IMR-90 (cell line): ENCODE measurements at regions not wholly inside any gene's neighbourhood (a gene's known extent, or its start where the extent isn't known, plus 50 kb on each side); places are given as distances from the start of the nearest gene placed in this dataset.

Experiments used
- ATAC-seq: fragments of 200-7000 bp; cut with Tn5 transposase; 2 replicates; pipeline ENCODE4 v1.9.1; 2020; ENCODE audit warnings: low read depth, mild to moderate bottlenecking, moderate library complexity
- BruUV-seq: library from RNA; stranded (reverse); fragments of 400-500 nt; replicated peaks from 2 replicates; lab custom pipeline; 2021; lab: Mats Ljungman, UMichigan
- CTCF ChIA-PET: fragments of 300-600 bp; formaldehyde crosslinking; extraction: SDS; loops from one replicate; lab custom pipeline; 2021; ENCODE audit warnings: antibody characterized with exemption; lab: Yijun Ruan, JAX
- POLR2A ChIA-PET: fragments of 300-600 bp; sonication (Branson Sonifier 250); formaldehyde crosslinking; loops from one replicate; lab custom pipeline; 2022; ENCODE audit warnings: antibody characterized with exemption; ENCODE audit not compliant: unreplicated experiment; lab: Charles Lee
- DNase-seq: peaks from one replicate; pipeline ENCODE4 v3.0.0; 2013
- H2AFZ ChIP-seq: replicated peaks from 2 replicates; pipeline ENCODE3; 2013; ENCODE audit warnings: low read length, mild to moderate bottlenecking; ENCODE audit not compliant: poor library complexity
- H2AK5ac ChIP-seq: 2 replicates; pipeline ENCODE4 v1.6.1; 2013; ENCODE audit warnings: low read depth, low read length, inconsistent platforms
- H2AK9ac ChIP-seq: replicated peaks from 2 replicates; pipeline ENCODE3; 2013; ENCODE audit warnings: mild to moderate bottlenecking, low read depth, low read length, moderate library complexity; ENCODE audit not compliant: poor library complexity
- H2BK120ac ChIP-seq: 2 replicates; pipeline ENCODE4 v1.6.1; 2013; ENCODE audit warnings: low read depth, low read length, inconsistent platforms
- H2BK15ac ChIP-seq: 3 replicates; pipeline ENCODE4 v1.6.1; 2013; ENCODE audit warnings: low read depth, low read length, inconsistent platforms
- H2BK20ac ChIP-seq: 2 replicates; pipeline ENCODE4 v1.6.1; 2013; ENCODE audit warnings: low read depth, mild to moderate bottlenecking, inconsistent platforms, low read length, moderate library complexity
- H2BK5ac ChIP-seq: 2 replicates; pipeline ENCODE4 v1.6.1; 2013; ENCODE audit warnings: mild to moderate bottlenecking, low read depth, low read length, inconsistent platforms; ENCODE audit not compliant: poor library complexity, severe bottlenecking
- H3K14ac ChIP-seq: replicated peaks from 2 replicates; pipeline ENCODE4 v1.6.1; 2013; ENCODE audit warnings: low read depth, low read length, inconsistent platforms
- H3K18ac ChIP-seq: 2 replicates; pipeline ENCODE4 v1.6.1; 2013; ENCODE audit warnings: low read depth, low read length, control low read depth
- H3K23ac ChIP-seq: 2 replicates; pipeline ENCODE4 v1.6.1; 2013; ENCODE audit warnings: low read depth, low read length, inconsistent platforms
- H3K27ac ChIP-seq: 2 replicates; pipeline ENCODE4 v1.5.1; 2013; ENCODE audit warnings: mild to moderate bottlenecking, control low read depth, low read length; ENCODE audit not compliant: insufficient read depth
- H3K27me3 ChIP-seq: 2 replicates; pipeline ENCODE4 v1.6.1; 2013; ENCODE audit warnings: low read length; ENCODE audit not compliant: control insufficient read depth, insufficient read depth
- H3K36me3 ChIP-seq: 2 replicates; pipeline ENCODE4 v1.6.1; 2013; ENCODE audit warnings: low read length, mixed read lengths; ENCODE audit not compliant: control insufficient read depth, insufficient read depth
- H3K4ac ChIP-seq: 2 replicates; pipeline ENCODE4 v1.6.1; 2013; ENCODE audit warnings: low read depth, low read length, inconsistent platforms
- H3K4me1 ChIP-seq: 2 replicates; pipeline ENCODE4 v1.6.1; 2013; ENCODE audit warnings: low read length, mixed read lengths; ENCODE audit not compliant: control insufficient read depth, insufficient read depth
- H3K4me2 ChIP-seq: 2 replicates; pipeline ENCODE4 v1.6.1; 2013; ENCODE audit warnings: low read depth, mild to moderate bottlenecking, control low read depth, low read length, moderate library complexity
- H3K4me3 ChIP-seq: 2 replicates; pipeline ENCODE4 v1.5.1; 2013; ENCODE audit warnings: low read depth, mild to moderate bottlenecking, control low read depth, low read length, moderate library complexity; ENCODE audit not compliant: insufficient read depth
- H3K56ac ChIP-seq: 2 replicates; pipeline ENCODE4 v1.6.1; 2013; ENCODE audit warnings: low read length, inconsistent platforms; ENCODE audit not compliant: insufficient read depth; ENCODE audit errors: extremely low read depth
- H3K79me1 ChIP-seq, 2 experiments: 2 replicates each; pipeline ENCODE4 v1.6.1; 2013; ENCODE audit warnings: low read length in 2 of 2, inconsistent platforms in 1 of 2, low read depth in 1 of 2
- H3K9ac ChIP-seq: 2 replicates; pipeline ENCODE4 v1.6.1; 2013; ENCODE audit warnings: low read depth, low read length, control low read depth
- H3K9me1 ChIP-seq: 2 replicates; pipeline ENCODE4 v1.6.1; 2013; ENCODE audit warnings: low read length, inconsistent platforms; ENCODE audit not compliant: insufficient read depth
- H3K9me3 ChIP-seq: 2 replicates; pipeline ENCODE4 v1.6.1; 2013; ENCODE audit warnings: low read length; ENCODE audit not compliant: control insufficient read depth, insufficient read depth
- H4K20me1 ChIP-seq: 2 replicates; pipeline ENCODE4 v1.6.1; 2013; ENCODE audit warnings: low read length, inconsistent platforms; ENCODE audit not compliant: insufficient read depth
- H4K5ac ChIP-seq: 2 replicates; pipeline ENCODE4 v1.6.1; 2013; ENCODE audit warnings: mild to moderate bottlenecking, low read depth, low read length, control low read depth
- H4K8ac ChIP-seq, 2 experiments: 2 replicates each; pipeline ENCODE4 v1.6.1; 2013; ENCODE audit warnings: low read depth in 2 of 2, low read length in 2 of 2, control low read depth in 1 of 2, inconsistent platforms in 1 of 2
- H4K91ac ChIP-seq: 2 replicates; pipeline ENCODE4 v1.6.1; 2013; ENCODE audit warnings: low read depth, low read length, inconsistent platforms; ENCODE audit not compliant: insufficient read depth
- CHD1 ChIP-seq: IDR thresholded peaks from 2 replicates; pipeline ENCODE4 v1.6.1; 2012; ENCODE audit warnings: low read depth, low read length, improper control_type of control experiment
- CTCF ChIP-seq: conservative IDR thresholded peaks from 2 replicates; pipeline ENCODE4 v1.5.1; 2012; ENCODE audit warnings: mild to moderate bottlenecking, low read depth, low read length, improper control_type of control experiment
- RCOR1 ChIP-seq: IDR thresholded peaks from 2 replicates; pipeline ENCODE4 v1.6.1; 2012; ENCODE audit warnings: mild to moderate bottlenecking, low read length, improper control_type of control experiment; ENCODE audit not compliant: insufficient replicate concordance
- WGBS, 2 experiments: methylation state at CpG; one replicate each; pipeline versions ENCODE4 v1.1.5 to v1.1.7; 2013; ENCODE audit warnings: missing lambda C conversion rate in 2 of 2; ENCODE audit not compliant: insufficient read length in 1 of 2; ENCODE audit errors: extremely low coverage in 2 of 2; 5-methylcytosine and 5-hydroxymethylcytosine counted together
- dilution Hi-C: fragments of 300-500 bp; cut with HindIII; formaldehyde crosslinking; loops from one replicate; pipeline ENCODE4 v1.14.3; 2018; ENCODE audit warnings: low sequenced_read_pairs; ENCODE audit not compliant: unreplicated experiment
- in situ Hi-C: fragments of 300-500 bp; cut with MboI; formaldehyde crosslinking; loops from 3 replicates; pipeline ENCODE4 v1.14.3; 2019; ENCODE audit warnings: low sequenced_read_pairs, inconsistent platforms, mixed read lengths
- intact Hi-C: fragments of 100-400 bp; cut with micrococcal nuclease; formaldehyde crosslinking; loops from 2 replicates; pipeline ENCODE4 v1.10.0; 2022

GRCh38 chr4:36574816-36575215, 293.4 kb downstream of the DTHD1 start:
- WGBS, 2 experiments: no CpG with 5 or more reads among the region's 1 CpG

More at GRCh38 chr4:36574816-36575215, 293.4 kb downstream of the DTHD1 start:
- Histone ChIP-seq H3K56ac (no peak overlapping the region), H2AK9ac (no peak overlapping the region), H3K36me3 (no peaks in the 10 kb centered on the region), H2BK120ac (no peak overlapping the region), H2AFZ (no peak overlapping the region), H3K4me2 (no peak overlapping the region), H3K27me3 (no peaks in the 10 kb centered on the region), H3K23ac (no peak overlapping the region), H3K9ac (no peak overlapping the region), H4K8ac (no peak overlapping the region), H3K4me1 (no peaks in the 10 kb centered on the region), H3K9me1 (no peaks in the 10 kb centered on the region), H2BK20ac (no peak overlapping the region), H4K91ac (no peak overlapping the region), H3K9me3 (peaks cover 7% of the 10 kb centered on the region), H4K5ac (no peak overlapping the region), H2BK5ac (no peak overlapping the region), H3K14ac (no peak overlapping the region), H4K20me1 (no peaks in the 10 kb centered on the region), H3K18ac (no peak overlapping the region), H2BK15ac (no peak overlapping the region), H3K27ac (no peak overlapping the region), H3K4ac (no peak overlapping the region), H3K4me3 (no peak overlapping the region), H3K79me1 (no peaks in the 10 kb centered on the region), H2AK5ac (no peak overlapping the region)
- ATAC-seq (no peak), DNase-seq (no peak)
- ChIA-PET CTCF (no interaction called here), POLR2A (no interaction called here)
- in situ Hi-C loops: no loop called here
- dilution Hi-C loops: no loop called here
- intact Hi-C loops: no loop called here
- TF ChIP-seq RCOR1 (no peak), CTCF (no peak), CHD1 (no peak)
- no TSS peak for BruUV-seq
